ENCODE measurements at regions not wholly inside any gene's neighbourhood (a gene's known extent, or its start where the extent isn't known, plus 50 kb on each side); places are given as distances from the start of the nearest gene placed in this dataset.
A peak's percentile ranks its signal among the peaks of the same experiment; 100 is the strongest.

DNA sequence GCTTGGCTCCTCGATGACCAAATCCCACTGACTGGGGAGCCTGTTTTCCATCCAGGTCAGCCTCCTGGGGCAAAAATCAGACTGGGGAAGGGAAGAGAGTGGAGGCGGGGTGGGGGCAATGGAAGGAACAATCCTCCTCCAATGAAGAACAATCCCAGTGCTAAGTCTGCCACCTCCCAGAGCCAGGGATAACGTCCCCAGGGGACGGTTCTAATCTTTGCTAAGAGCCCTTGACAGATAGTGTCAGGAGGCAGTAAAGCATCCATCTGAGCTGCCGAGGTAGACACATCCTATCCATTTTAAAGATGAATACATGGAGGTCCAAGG, 298.5 kb upstream of the MSX2 start:
- H3K79me2 ChIP-seq (ENCODE audit: insufficient read depth, low read length): no peaks in the 10 kb centered on the region
- no peak overlapping the region for H2AFZ ChIP-seq (ENCODE audit: insufficient read depth, low read depth, low read length, poor library complexity, severe bottlenecking)
- no peaks in the 10 kb centered on the region for H3K9me3 ChIP-seq (replicated peaks in 1 of 2; ENCODE audit: control insufficient read depth in 1 of 2, insufficient read depth in 1 of 2, low read length in 2 of 2)
- H3K27ac Mint-ChIP-seq: no peak overlapping the region
- DNase-seq: no peak
- no peak overlapping the region for H3K9ac ChIP-seq (ENCODE audit: insufficient read depth, low read length, poor library complexity, severe bottlenecking)
- H3K4me3 Mint-ChIP-seq: no peak overlapping the region
- TF ChIP-seq, protein P1, sequence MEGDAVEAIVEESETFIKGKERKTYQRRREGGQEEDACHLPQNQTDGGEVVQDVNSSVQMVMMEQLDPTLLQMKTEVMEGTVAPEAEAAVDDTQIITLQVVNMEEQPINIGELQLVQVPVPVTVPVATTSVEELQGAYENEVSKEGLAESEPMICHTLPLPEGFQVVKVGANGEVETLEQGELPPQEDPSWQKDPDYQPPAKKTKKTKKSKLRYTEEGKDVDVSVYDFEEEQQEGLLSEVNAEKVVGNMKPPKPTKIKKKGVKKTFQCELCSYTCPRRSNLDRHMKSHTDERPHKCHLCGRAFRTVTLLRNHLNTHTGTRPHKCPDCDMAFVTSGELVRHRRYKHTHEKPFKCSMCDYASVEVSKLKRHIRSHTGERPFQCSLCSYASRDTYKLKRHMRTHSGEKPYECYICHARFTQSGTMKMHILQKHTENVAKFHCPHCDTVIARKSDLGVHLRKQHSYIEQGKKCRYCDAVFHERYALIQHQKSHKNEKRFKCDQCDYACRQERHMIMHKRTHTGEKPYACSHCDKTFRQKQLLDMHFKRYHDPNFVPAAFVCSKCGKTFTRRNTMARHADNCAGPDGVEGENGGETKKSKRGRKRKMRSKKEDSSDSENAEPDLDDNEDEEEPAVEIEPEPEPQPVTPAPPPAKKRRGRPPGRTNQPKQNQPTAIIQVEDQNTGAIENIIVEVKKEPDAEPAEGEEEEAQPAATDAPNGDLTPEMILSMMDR (IDR thresholded peaks at IDR 0.05): no peak
- H3K27me3 Mint-ChIP-seq (ENCODE audit: low read depth in 3 of 3): peaks cover 2 to 10% (median 4%) of the 10 kb centered on the region in 3 donors
- H3K4me1 ChIP-seq (ENCODE audit: control insufficient read depth in 1 of 2, insufficient read depth in 2 of 2, low read length in 2 of 2): no peaks in the 10 kb centered on the region
- H3K27me3 ChIP-seq (ENCODE audit: control insufficient read depth in 2 of 2, insufficient read depth in 2 of 2, low read length in 2 of 2): no peaks in the 10 kb centered on the region
- no peak overlapping the region for H3K4me3 ChIP-seq (replicated peaks in 1 of 3; ENCODE audit: low read depth in 2 of 3, low read length in 3 of 3)
- H3K4me2 ChIP-seq (replicated peaks; ENCODE audit: extremely low read depth, low read length, poor library complexity, severe bottlenecking): no peak overlapping the region
- H3K36me3 Mint-ChIP-seq: no peaks in the 10 kb centered on the region
- H4K20me1 ChIP-seq (ENCODE audit: insufficient read depth, low read length): no peaks in the 10 kb centered on the region
- 54% methylated on average over 3 of the region's 5 CpGs for WGBS (ENCODE audit: insufficient coverage)
- H3K4me1 Mint-ChIP-seq: no peaks in the 10 kb centered on the region
- H3K27ac ChIP-seq (ENCODE audit: low read depth in 1 of 2, low read length in 2 of 2): no peak overlapping the region
- no peaks in the 10 kb centered on the region for H3K9me3 Mint-ChIP-seq
- H3K36me3 ChIP-seq (replicated peaks in 1 of 2; ENCODE audit: control insufficient read depth in 1 of 2, insufficient read depth in 2 of 2, low read length in 2 of 2): no peaks in the 10 kb centered on the region
- intact Hi-C loops (cut with micrococcal nuclease): no loop called here

DNA sequence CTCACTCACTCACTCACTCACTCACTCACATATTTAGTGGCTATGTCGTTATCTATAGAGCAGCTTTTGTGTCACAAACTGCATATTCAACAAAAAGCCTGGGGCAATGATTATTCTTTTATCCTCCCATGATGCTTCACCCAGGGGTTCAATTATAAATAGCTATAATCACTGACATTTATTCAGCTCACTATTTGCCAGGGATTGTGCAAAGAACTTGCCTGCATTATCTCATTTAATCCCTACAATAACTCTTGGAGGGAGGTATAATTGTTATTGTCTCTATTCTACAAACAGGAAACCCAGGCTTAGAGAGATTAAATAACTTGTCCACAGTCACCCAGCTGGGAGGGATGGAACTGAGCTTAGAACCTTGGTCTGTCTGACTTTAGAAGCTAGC, 298.0 kb upstream of the MSX2 start:
- 100% methylated on average over 1 of the region's 1 CpG for WGBS (ENCODE audit: insufficient coverage)
- TF ChIP-seq, protein P1 (IDR thresholded peaks at IDR 0.05): no peak
- Histone ChIP-seq H3K4me3 (replicated peaks in 1 of 3; ENCODE audit: low read depth in 2 of 3, low read length in 3 of 3) (no peak overlapping the region), H3K9me3 (replicated peaks in 1 of 2; ENCODE audit: control insufficient read depth in 1 of 2, insufficient read depth in 1 of 2, low read length in 2 of 2) (no peaks in the 10 kb centered on the region), H3K27ac (ENCODE audit: low read depth in 1 of 2, low read length in 2 of 2) (no peak overlapping the region), H2AFZ (ENCODE audit: insufficient read depth, low read depth, low read length, poor library complexity, severe bottlenecking) (no peak overlapping the region), H3K4me2 (replicated peaks; ENCODE audit: extremely low read depth, low read length, poor library complexity, severe bottlenecking) (no peak overlapping the region), H3K9ac (ENCODE audit: insufficient read depth, low read length, poor library complexity, severe bottlenecking) (no peak overlapping the region), H3K36me3 (replicated peaks in 1 of 2; ENCODE audit: control insufficient read depth in 1 of 2, insufficient read depth in 2 of 2, low read length in 2 of 2) (no peaks in the 10 kb centered on the region), H3K79me2 (ENCODE audit: insufficient read depth, low read length) (no peaks in the 10 kb centered on the region), H3K27me3 (ENCODE audit: control insufficient read depth in 2 of 2, insufficient read depth in 2 of 2, low read length in 2 of 2) (no peaks in the 10 kb centered on the region), H4K20me1 (ENCODE audit: insufficient read depth, low read length) (no peaks in the 10 kb centered on the region), H3K4me1 (ENCODE audit: control insufficient read depth in 1 of 2, insufficient read depth in 2 of 2, low read length in 2 of 2) (no peaks in the 10 kb centered on the region)
- peak overlapping the region in 1 of 7 donors; percentile 20 for H3K27ac Mint-ChIP-seq
- H3K36me3 Mint-ChIP-seq: no peaks in the 10 kb centered on the region
- H3K4me3 Mint-ChIP-seq: no peak overlapping the region
- DNase-seq: no peak
- H3K4me1 Mint-ChIP-seq: no peaks in the 10 kb centered on the region
- intact Hi-C loops (cut with micrococcal nuclease): no loop called here
- H3K27me3 Mint-ChIP-seq (ENCODE audit: low read depth in 3 of 3): peaks cover 2 to 9% (median 4%) of the 10 kb centered on the region in 3 donors
- H3K9me3 Mint-ChIP-seq: no peaks in the 10 kb centered on the region

All from CD14-positive monocyte (primary cell).